Neuronal stem cell (in vitro differentiated cells): ENCODE measurements at regions not wholly inside any gene's neighbourhood (a gene's known extent, or its start where the extent isn't known, plus 50 kb on each side); places are given as distances from the start of the nearest gene placed in this dataset.

Source experiments
- DNase-seq: peaks from one replicate; pipeline ENCODE4 v3.0.0-alpha.2; 2013; ENCODE audit warnings: low spot score
- H2AFZ ChIP-seq: one replicate; pipeline ENCODE4 v1.6.1; 2013; ENCODE audit warnings: mild to moderate bottlenecking, low read length, inconsistent platforms
- H2AK5ac ChIP-seq: 2 replicates; pipeline ENCODE4 v1.6.1; 2013; ENCODE audit warnings: low read depth, mild to moderate bottlenecking, inconsistent platforms, low read length, moderate library complexity, mixed read lengths
- H2BK120ac ChIP-seq: 2 replicates; pipeline ENCODE4 v1.6.1; 2013; ENCODE audit warnings: low read depth, mild to moderate bottlenecking, inconsistent platforms, low read length, moderate library complexity, mixed read lengths
- H2BK12ac ChIP-seq: one replicate; pipeline ENCODE4 v1.6.1; 2013; ENCODE audit warnings: low read length, inconsistent platforms
- H2BK15ac ChIP-seq: 2 replicates; pipeline ENCODE4 v1.6.1; 2013; ENCODE audit warnings: mild to moderate bottlenecking, low read length, inconsistent platforms, mixed read lengths
- H2BK5ac ChIP-seq: one replicate; pipeline ENCODE4 v1.6.1; 2013; ENCODE audit warnings: inconsistent platforms, mild to moderate bottlenecking, low read length, moderate library complexity
- H3K14ac ChIP-seq: one replicate; pipeline ENCODE4 v1.6.1; 2013; ENCODE audit warnings: low read length, inconsistent platforms
- H3K18ac ChIP-seq: 2 replicates; pipeline ENCODE4 v1.6.1; 2013; ENCODE audit warnings: low read length, inconsistent platforms
- H3K23ac ChIP-seq: 2 replicates; pipeline ENCODE4 v1.6.1; 2013; ENCODE audit warnings: low read depth, mild to moderate bottlenecking, mixed read lengths, low read length, inconsistent platforms; ENCODE audit not compliant: poor library complexity
- H3K27ac ChIP-seq: replicated peaks from 3 replicates; pipeline ENCODE4 v1.5.1; 2013; ENCODE audit warnings: low read length, inconsistent platforms
- H3K27me3 ChIP-seq, 3 experiments: 2 replicates each; pipeline ENCODE4 v1.6.1; 2013; ENCODE audit warnings: low read length in 3 of 3, mild to moderate bottlenecking in 2 of 3, inconsistent platforms in 1 of 3, low read depth in 1 of 3, mixed read lengths in 1 of 3, moderate library complexity in 1 of 3; ENCODE audit not compliant: control insufficient read depth in 3 of 3, insufficient read depth in 3 of 3
- H3K36me3 ChIP-seq, 2 donors: replicated peaks in 1 of 2; 2 replicates each; pipeline ENCODE4 v1.6.1; 2013; ENCODE audit warnings: low read length in 2 of 2; ENCODE audit not compliant: control insufficient read depth in 2 of 2, insufficient read depth in 2 of 2
- H3K4ac ChIP-seq: 2 replicates; pipeline ENCODE4 v1.6.1; 2013; ENCODE audit warnings: inconsistent platforms, mild to moderate bottlenecking, low read length, moderate library complexity
- H3K4me1 ChIP-seq, 2 donors: 1 replicate in 1 of 2; 2 replicates in 1 of 2; pipeline ENCODE4 v1.6.1; 2013; ENCODE audit warnings: low read length in 2 of 2, low read depth in 1 of 2; ENCODE audit not compliant: control insufficient read depth in 2 of 2, insufficient read depth in 1 of 2
- H3K4me2 ChIP-seq: one replicate; pipeline ENCODE4 v1.6.1; 2013; ENCODE audit warnings: mild to moderate bottlenecking, low read length, inconsistent platforms; ENCODE audit not compliant: insufficient read depth, poor library complexity, severe bottlenecking
- H3K4me3 ChIP-seq, 2 donors: 2 replicates each; pipeline ENCODE4 v1.5.1; 2013; ENCODE audit warnings: low read length in 2 of 2, mild to moderate bottlenecking in 2 of 2, inconsistent platforms in 1 of 2, moderate library complexity in 1 of 2
- H3K79me1 ChIP-seq: one replicate; pipeline ENCODE4 v1.6.1; 2013; ENCODE audit warnings: low read depth, mild to moderate bottlenecking, inconsistent platforms, low read length, moderate library complexity
- H3K9ac ChIP-seq: one replicate; pipeline ENCODE4 v1.6.1; 2013; ENCODE audit warnings: mild to moderate bottlenecking, low read depth, low read length, inconsistent platforms; ENCODE audit not compliant: poor library complexity
- H3K9me3 ChIP-seq, 2 donors: replicated peaks in 1 of 2; 2 replicates each; pipeline versions ENCODE3 to v1.6.1; 2013; ENCODE audit warnings: low read length in 2 of 2, mild to moderate bottlenecking in 2 of 2, inconsistent platforms in 1 of 2, low read depth in 1 of 2, mixed read lengths in 1 of 2, moderate library complexity in 1 of 2; ENCODE audit not compliant: control insufficient read depth in 2 of 2, insufficient read depth in 1 of 2
- H4K8ac ChIP-seq: one replicate; pipeline ENCODE4 v1.6.1; 2013; ENCODE audit warnings: low read depth, mild to moderate bottlenecking, inconsistent platforms, low read length, moderate library complexity
- H4K91ac ChIP-seq: one replicate; pipeline ENCODE4 v1.6.1; 2013; ENCODE audit warnings: low read length, low read depth, mild to moderate bottlenecking, inconsistent platforms; ENCODE audit not compliant: poor library complexity
- WGBS, 2 donors: extraction: QIAGEN DNeasy Blood & Tissue Kit; methylation state at CpG; one replicate each; pipeline ENCODE4 v1.1.7; 2013; ENCODE audit warnings: missing lambda C conversion rate in 2 of 2, mixed read lengths in 1 of 2; ENCODE audit not compliant: insufficient read length in 2 of 2, insufficient replicate concordance in 1 of 2; ENCODE audit errors: extremely low coverage in 2 of 2; 5-methylcytosine and 5-hydroxymethylcytosine counted together

DNA sequence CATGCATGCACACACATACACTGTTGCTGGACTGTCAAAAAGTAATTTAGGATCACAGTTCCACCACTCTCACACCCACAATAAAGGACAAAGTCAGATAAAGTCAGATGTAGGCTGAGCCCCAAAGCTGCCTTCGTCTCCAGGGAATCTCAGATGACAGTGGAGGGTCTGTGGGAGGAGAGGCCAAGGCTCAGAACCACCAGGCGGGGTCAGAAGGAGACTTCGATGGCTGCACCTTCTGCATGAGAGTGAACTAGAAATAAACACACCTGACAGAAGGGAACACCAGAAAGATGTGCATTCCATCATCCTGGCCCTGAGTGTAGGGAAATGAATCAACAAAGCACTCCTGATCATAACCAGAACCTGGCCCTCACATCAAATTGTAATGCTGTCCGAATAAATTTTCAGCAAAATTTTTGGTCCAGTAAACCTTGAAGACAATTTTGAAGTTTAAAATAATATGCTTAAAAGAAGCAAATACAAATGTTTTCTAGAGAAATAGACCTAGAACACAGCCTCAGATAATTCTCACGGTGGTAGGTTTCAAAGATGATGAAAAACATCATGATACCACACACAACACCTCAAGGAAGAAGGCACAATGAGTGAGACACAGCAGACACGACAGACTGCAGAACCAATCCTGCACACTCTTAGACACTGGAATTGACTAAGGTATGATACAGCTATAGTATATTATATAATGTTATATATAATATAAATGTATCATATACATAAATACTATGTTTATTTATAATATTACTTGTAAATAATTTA lies 269.8 kb upstream of the KLF6 start:
- no peak overlapping the region for H3K27ac ChIP-seq
- H4K91ac ChIP-seq, result no peak overlapping the region
- no peak for DNase-seq
- no peak overlapping the region for H3K14ac ChIP-seq
- H3K9ac ChIP-seq, result no peak overlapping the region
- no peak overlapping the region for H3K18ac ChIP-seq
- no peaks in the 10 kb centered on the region for H3K27me3 ChIP-seq
- no peak overlapping the region for H3K4ac ChIP-seq
- H2BK15ac ChIP-seq, result no peak overlapping the region
- no peak overlapping the region for H2AK5ac ChIP-seq
- no peak overlapping the region for H3K4me3 ChIP-seq
- no peaks in the 10 kb centered on the region for H3K36me3 ChIP-seq
- no peak overlapping the region for H4K8ac ChIP-seq
- no peak overlapping the region for H2AFZ ChIP-seq
- H2BK120ac ChIP-seq, result no peak overlapping the region
- H2BK12ac ChIP-seq, result no peak overlapping the region
- no peak overlapping the region for H3K4me2 ChIP-seq
- H3K9me3 ChIP-seq, result no peaks in the 10 kb centered on the region
- no CpG with 5 or more reads among the region's 6 CpGs for WGBS, 2 donors
- no peaks in the 10 kb centered on the region for H3K79me1 ChIP-seq
- no peaks in the 10 kb centered on the region for H3K4me1 ChIP-seq
- no peak overlapping the region for H3K23ac ChIP-seq
- no peak overlapping the region for H2BK5ac ChIP-seq

DNA sequence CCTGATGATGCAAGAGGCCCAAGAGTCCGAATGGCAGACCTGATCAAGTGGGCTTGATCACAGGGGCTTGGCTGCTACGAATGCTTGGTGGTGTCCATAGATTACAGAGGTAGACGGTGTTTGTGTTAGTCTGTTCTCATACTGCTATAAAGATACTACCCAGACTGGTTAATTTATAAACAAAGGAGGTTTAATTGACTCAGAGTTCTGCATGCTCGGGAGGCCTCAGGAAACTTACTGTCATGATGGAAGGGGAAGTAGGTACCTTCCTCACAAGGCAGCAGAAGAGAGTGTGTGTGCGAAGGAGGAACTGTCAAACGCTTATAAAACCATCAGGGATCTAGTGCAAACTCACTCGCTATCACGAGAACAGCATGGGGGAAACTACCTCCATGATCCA lies 268.9 kb upstream of the KLF6 start:
- no peak overlapping the region for H4K91ac ChIP-seq
- no peak overlapping the region for H3K27ac ChIP-seq
- no peak overlapping the region for H3K4me3 ChIP-seq
- no peak overlapping the region for H3K9ac ChIP-seq
- no peak overlapping the region for H2AK5ac ChIP-seq
- H2BK12ac ChIP-seq, result no peak overlapping the region
- H3K18ac ChIP-seq, result no peak overlapping the region
- H3K4me2 ChIP-seq, result no peak overlapping the region
- no peak for DNase-seq
- H3K36me3 ChIP-seq, result no peaks in the 10 kb centered on the region
- H2AFZ ChIP-seq, result no peak overlapping the region
- no peak overlapping the region for H3K23ac ChIP-seq
- H2BK5ac ChIP-seq, result no peak overlapping the region
- peak overlapping the region; percentile 42 for H3K14ac ChIP-seq
- H3K9me3 ChIP-seq, result no peaks in the 10 kb centered on the region
- no peak overlapping the region for H2BK120ac ChIP-seq
- no peaks in the 10 kb centered on the region for H3K27me3 ChIP-seq
- WGBS, 2 donors, result no CpG with 5 or more reads among the region's 8 CpGs
- no peaks in the 10 kb centered on the region for H3K79me1 ChIP-seq
- no peak overlapping the region for H3K4ac ChIP-seq
- H3K4me1 ChIP-seq, result no peaks in the 10 kb centered on the region
- no peak overlapping the region for H2BK15ac ChIP-seq
- no peak overlapping the region for H4K8ac ChIP-seq

DNA sequence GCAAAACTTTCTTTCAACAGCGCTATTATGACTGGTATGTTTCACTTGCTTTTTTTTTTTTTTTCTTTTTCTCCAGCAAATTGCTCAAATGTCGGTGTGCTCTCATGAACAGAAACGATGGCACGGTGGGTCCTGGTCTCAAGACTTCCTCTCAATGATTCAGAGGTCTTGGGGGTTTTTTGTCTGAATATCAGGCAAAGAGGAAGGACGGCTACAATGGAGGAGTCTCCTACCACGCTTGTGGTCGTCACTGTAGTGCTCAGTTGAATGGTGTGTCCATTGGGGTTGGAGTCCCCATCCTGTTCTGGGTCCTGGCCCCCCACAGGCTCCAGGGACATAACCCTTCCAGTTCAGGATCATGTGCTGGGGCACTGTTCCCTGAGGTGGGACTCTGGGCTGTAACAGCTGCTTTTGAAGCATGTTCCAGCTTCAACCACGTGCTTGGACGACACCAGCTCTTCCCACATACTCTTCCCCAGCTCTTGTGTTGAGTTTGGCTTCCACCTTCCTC lies 266.7 kb upstream of the KLF6 start:
- WGBS, 2 donors, result no CpG with 5 or more reads among the region's 9 CpGs
- H3K18ac ChIP-seq, result peak overlapping the region; percentile 67
- no peak overlapping the region for H3K4me3 ChIP-seq
- H3K23ac ChIP-seq, result peak overlapping the region; percentile 34
- H3K27ac ChIP-seq, result no peak overlapping the region
- no peak overlapping the region for H2BK5ac ChIP-seq
- H2AFZ ChIP-seq, result no peak overlapping the region
- H2AK5ac ChIP-seq, result no peak overlapping the region
- DNase-seq, result no peak
- H2BK120ac ChIP-seq, result no peak overlapping the region
- no peak overlapping the region for H3K4ac ChIP-seq
- H2BK12ac ChIP-seq, result no peak overlapping the region
- H3K9ac ChIP-seq, result no peak overlapping the region
- no peaks in the 10 kb centered on the region for H3K9me3 ChIP-seq
- no peak overlapping the region for H3K4me2 ChIP-seq
- no peak overlapping the region for H4K8ac ChIP-seq
- H3K14ac ChIP-seq, result no peak overlapping the region
- H3K79me1 ChIP-seq, result no peaks in the 10 kb centered on the region
- no peak overlapping the region for H2BK15ac ChIP-seq
- H3K27me3 ChIP-seq, result no peaks in the 10 kb centered on the region
- H4K91ac ChIP-seq, result no peak overlapping the region
- H3K4me1 ChIP-seq, result no peaks in the 10 kb centered on the region
- no peaks in the 10 kb centered on the region for H3K36me3 ChIP-seq

DNA sequence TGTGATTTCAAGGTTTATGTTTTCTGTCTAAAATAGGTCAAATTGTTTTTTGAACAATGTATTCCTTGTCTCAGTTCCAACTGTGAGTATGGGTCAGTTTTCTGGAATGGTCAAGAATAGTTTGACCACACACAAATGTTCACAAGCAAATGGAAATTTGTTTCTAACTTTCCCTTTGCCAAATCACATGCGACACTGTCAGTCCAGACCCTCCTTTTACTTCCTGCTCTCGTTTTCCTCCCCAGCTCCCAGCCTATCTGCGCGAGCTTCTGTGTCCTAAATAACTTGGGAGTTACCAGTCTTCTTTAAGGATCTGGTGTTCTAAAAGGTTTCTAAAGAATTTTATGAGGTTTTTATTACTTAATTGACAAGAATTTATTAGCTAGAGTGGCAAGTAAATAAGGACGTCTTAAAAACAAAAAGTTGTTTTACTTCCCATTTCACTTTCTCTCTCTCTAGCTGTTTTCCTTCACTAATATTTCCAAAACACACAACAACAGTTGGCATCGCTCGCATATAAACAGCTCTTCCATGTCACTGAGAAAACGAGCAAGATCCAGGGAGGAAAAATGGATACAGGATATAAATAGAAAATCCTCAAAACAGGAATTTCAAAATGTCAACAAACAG lies 266.1 kb upstream of the KLF6 start:
- H3K18ac ChIP-seq, result no peak overlapping the region
- H3K4ac ChIP-seq, result no peak overlapping the region
- H3K14ac ChIP-seq, result no peak overlapping the region
- no peaks in the 10 kb centered on the region for H3K27me3 ChIP-seq
- H3K79me1 ChIP-seq, result no peaks in the 10 kb centered on the region
- no peak overlapping the region for H2BK12ac ChIP-seq
- H3K36me3 ChIP-seq, result no peaks in the 10 kb centered on the region
- no peak overlapping the region for H3K9ac ChIP-seq
- no peak overlapping the region for H2BK120ac ChIP-seq
- H3K4me2 ChIP-seq, result no peak overlapping the region
- peak overlapping the region; percentile 39 for H2AFZ ChIP-seq
- no peak overlapping the region for H2BK15ac ChIP-seq
- H3K23ac ChIP-seq, result no peak overlapping the region
- H2AK5ac ChIP-seq, result no peak overlapping the region
- H3K4me3 ChIP-seq, result no peak overlapping the region
- H2BK5ac ChIP-seq, result no peak overlapping the region
- DNase-seq, result no peak
- no peak overlapping the region for H3K27ac ChIP-seq
- H3K9me3 ChIP-seq, result no peaks in the 10 kb centered on the region
- no peak overlapping the region for H4K8ac ChIP-seq
- no peaks in the 10 kb centered on the region for H3K4me1 ChIP-seq
- H4K91ac ChIP-seq, result no peak overlapping the region
- no CpG with 5 or more reads among the region's 8 CpGs for WGBS, 2 donors
